H9 (cell line): ENCODE measurements at regions not wholly inside any gene's neighbourhood (a gene's known extent, or its start where the extent isn't known, plus 50 kb on each side); places are given as distances from the start of the nearest gene placed in this dataset.

Experiments used
- DNase-seq: peaks from one replicate; pipeline ENCODE4 v3.0.0-alpha.2; 2017
- H2AFZ ChIP-seq: one replicate; pipeline ENCODE4 v1.6.1; 2013; ENCODE audit warnings: mild to moderate bottlenecking, low read length, control low read depth, moderate library complexity
- H2AK5ac ChIP-seq: 2 replicates; pipeline ENCODE4 v1.6.1; 2013; ENCODE audit warnings: low read length, control low read depth, mixed read lengths; ENCODE audit not compliant: insufficient read length
- H2BK120ac ChIP-seq: one replicate; pipeline ENCODE4 v1.6.1; 2013; ENCODE audit warnings: low read depth, mild to moderate bottlenecking, low read length, control low read depth, inconsistent platforms; ENCODE audit not compliant: poor library complexity, severe bottlenecking
- H2BK12ac ChIP-seq: 2 replicates; pipeline ENCODE4 v1.6.1; 2013; ENCODE audit warnings: low read length, control low read depth, mixed read lengths, low read depth; ENCODE audit not compliant: insufficient read length
- H2BK15ac ChIP-seq: 2 replicates; pipeline ENCODE4 v1.6.1; 2013; ENCODE audit warnings: low read depth, low read length, control low read depth
- H2BK20ac ChIP-seq: one replicate; pipeline ENCODE4 v1.6.1; 2013; ENCODE audit warnings: low read depth, mild to moderate bottlenecking, low read length, control low read depth, inconsistent platforms; ENCODE audit not compliant: poor library complexity, severe bottlenecking
- H2BK5ac ChIP-seq: 2 replicates; pipeline ENCODE4 v1.6.1; 2013; ENCODE audit warnings: low read length, control low read depth, mixed read lengths; ENCODE audit not compliant: insufficient read length
- H3K14ac ChIP-seq: 2 replicates; pipeline ENCODE4 v1.6.1; 2013; ENCODE audit warnings: low read length, control low read depth; ENCODE audit not compliant: insufficient read depth
- H3K18ac ChIP-seq: 2 replicates; pipeline ENCODE4 v1.6.1; 2013; ENCODE audit warnings: low read depth, mild to moderate bottlenecking, mixed read lengths, low read length, control low read depth; ENCODE audit not compliant: insufficient read length
- H3K23ac ChIP-seq: 2 replicates; pipeline ENCODE4 v1.6.1; 2013; ENCODE audit warnings: low read length, control low read depth, mixed read lengths, low read depth; ENCODE audit not compliant: insufficient read length
- H3K23me2 ChIP-seq: 2 replicates; pipeline ENCODE4 v1.6.1; 2013; ENCODE audit warnings: low read depth, mild to moderate bottlenecking, mixed read lengths, low read length, control low read depth; ENCODE audit not compliant: insufficient read length, poor library complexity, severe bottlenecking
- H3K27ac ChIP-seq: 2 replicates; pipeline ENCODE4 v1.5.1; 2013; ENCODE audit warnings: low read length, control low read depth, mixed read lengths, low read depth; ENCODE audit not compliant: insufficient read length
- H3K27me3 ChIP-seq: 2 replicates; pipeline ENCODE4 v1.6.1; 2013; ENCODE audit warnings: low read length, control low read depth, inconsistent platforms; ENCODE audit not compliant: insufficient read depth
- H3K4ac ChIP-seq: 2 replicates; pipeline ENCODE4 v1.6.1; 2013; ENCODE audit warnings: low read depth, mild to moderate bottlenecking, control low read depth, inconsistent platforms, low read length, moderate library complexity
- H3K4me1 ChIP-seq: 2 replicates; pipeline ENCODE4 v1.6.1; 2013; ENCODE audit warnings: low read length, control low read depth, inconsistent platforms; ENCODE audit not compliant: insufficient read depth
- H3K4me2 ChIP-seq: 2 replicates; pipeline ENCODE4 v1.6.1; 2013; ENCODE audit warnings: low read length, control low read depth, mixed read lengths; ENCODE audit not compliant: insufficient read length, insufficient read depth
- H3K56ac ChIP-seq: 2 replicates; pipeline ENCODE4 v1.6.1; 2013; ENCODE audit warnings: low read depth, mild to moderate bottlenecking, mixed read lengths, low read length, control low read depth; ENCODE audit not compliant: insufficient read length
- H3K79me1 ChIP-seq: 2 replicates; pipeline ENCODE4 v1.6.1; 2013; ENCODE audit warnings: low read depth, mild to moderate bottlenecking, moderate library complexity, low read length, control low read depth, inconsistent platforms; ENCODE audit not compliant: insufficient read depth, poor library complexity, severe bottlenecking
- H3K79me2 ChIP-seq: 2 replicates; pipeline ENCODE4 v1.6.1; 2013; ENCODE audit warnings: low read length, control low read depth, inconsistent platforms; ENCODE audit not compliant: insufficient read depth
- H3K9ac ChIP-seq: 2 replicates; pipeline ENCODE4 v1.6.1; 2013; ENCODE audit warnings: low read length, control low read depth, mixed read lengths; ENCODE audit not compliant: insufficient read length; ENCODE audit errors: extremely low read depth
- H3K9me3 ChIP-seq: one replicate; pipeline ENCODE4 v1.6.1; 2013; ENCODE audit warnings: low read depth, low read length, inconsistent platforms; ENCODE audit not compliant: control insufficient read depth
- H3T11ph ChIP-seq: one replicate; pipeline ENCODE4 v1.6.1; 2013; ENCODE audit warnings: mild to moderate bottlenecking, low read length, control low read depth, inconsistent platforms
- H4K20me1 ChIP-seq: one replicate; pipeline ENCODE4 v1.6.1; 2013; ENCODE audit not compliant: control insufficient read depth, insufficient read length, insufficient read depth
- H4K5ac ChIP-seq: 2 replicates; pipeline ENCODE4 v1.6.1; 2013; ENCODE audit warnings: low read depth, mild to moderate bottlenecking, mixed read lengths, low read length, control low read depth; ENCODE audit not compliant: insufficient read length
- H4K8ac ChIP-seq: replicated peaks from 2 replicates; pipeline ENCODE4 v1.6.1; 2013; ENCODE audit warnings: low read length, control low read depth, mixed read lengths, low read depth; ENCODE audit not compliant: insufficient read length
- H4K91ac ChIP-seq: 2 replicates; pipeline ENCODE4 v1.6.1; 2013; ENCODE audit warnings: low read depth, mild to moderate bottlenecking, moderate library complexity, mixed read lengths, low read length, control low read depth; ENCODE audit not compliant: insufficient read length
- H3K27ac Mint-ChIP-seq, 3 experiments: 2 replicates in 2 of 3; 3 replicates in 1 of 3; pipeline ENCODE4 v1.8.0; 2020 to 2021; ENCODE audit warnings: mixed read lengths in 3 of 3, mild to moderate bottlenecking in 1 of 3, moderate library complexity in 1 of 3
- H3K27me3 Mint-ChIP-seq: 2 replicates; pipeline ENCODE4 v1.8.0; 2021; ENCODE audit warnings: low read depth, mild to moderate bottlenecking, moderate library complexity, mixed read lengths
- H3K36me3 Mint-ChIP-seq, 3 experiments: 2 replicates in 2 of 3; 3 replicates in 1 of 3; pipeline ENCODE4 v1.8.0; 2020 to 2021; ENCODE audit warnings: low read depth in 3 of 3, mixed read lengths in 3 of 3; ENCODE audit not compliant: insufficient read depth in 1 of 3
- H3K4me1 Mint-ChIP-seq, 2 experiments: 2 replicates each; pipeline ENCODE4 v1.8.0; 2020; ENCODE audit warnings: mixed read lengths in 2 of 2
- H3K4me3 Mint-ChIP-seq, 2 experiments: 2 replicates in 1 of 2; 3 replicates in 1 of 2; pipeline ENCODE4 v1.8.0; 2020 to 2021; ENCODE audit warnings: mild to moderate bottlenecking in 2 of 2, mixed read lengths in 2 of 2, moderate library complexity in 1 of 2
- H3K9me3 Mint-ChIP-seq, 2 experiments: 2 replicates in 1 of 2; 3 replicates in 1 of 2; pipeline ENCODE4 v1.8.0; 2020; ENCODE audit warnings: mild to moderate bottlenecking in 2 of 2, mixed read lengths in 2 of 2, moderate library complexity in 1 of 2
- WGBS: extraction: QIAGEN DNeasy Blood & Tissue Kit; methylation state at CpG from one replicate; pipeline ENCODE4 v1.1.7; 2013; ENCODE audit warnings: missing lambda C conversion rate, low lambda C conversion rate, mixed read lengths; ENCODE audit not compliant: insufficient read length; ENCODE audit errors: extremely low coverage; 5-methylcytosine and 5-hydroxymethylcytosine counted together
- TF ChIP-seq, protein P1 (sequence below): fragments of 200-600 bp; sonication (generic); conservative IDR thresholded peaks from 3 replicates; pipeline ENCODE4 v1.8.0; 2021; ENCODE audit warnings: antibody characterized with exemption, mild to moderate bottlenecking

DNA sequence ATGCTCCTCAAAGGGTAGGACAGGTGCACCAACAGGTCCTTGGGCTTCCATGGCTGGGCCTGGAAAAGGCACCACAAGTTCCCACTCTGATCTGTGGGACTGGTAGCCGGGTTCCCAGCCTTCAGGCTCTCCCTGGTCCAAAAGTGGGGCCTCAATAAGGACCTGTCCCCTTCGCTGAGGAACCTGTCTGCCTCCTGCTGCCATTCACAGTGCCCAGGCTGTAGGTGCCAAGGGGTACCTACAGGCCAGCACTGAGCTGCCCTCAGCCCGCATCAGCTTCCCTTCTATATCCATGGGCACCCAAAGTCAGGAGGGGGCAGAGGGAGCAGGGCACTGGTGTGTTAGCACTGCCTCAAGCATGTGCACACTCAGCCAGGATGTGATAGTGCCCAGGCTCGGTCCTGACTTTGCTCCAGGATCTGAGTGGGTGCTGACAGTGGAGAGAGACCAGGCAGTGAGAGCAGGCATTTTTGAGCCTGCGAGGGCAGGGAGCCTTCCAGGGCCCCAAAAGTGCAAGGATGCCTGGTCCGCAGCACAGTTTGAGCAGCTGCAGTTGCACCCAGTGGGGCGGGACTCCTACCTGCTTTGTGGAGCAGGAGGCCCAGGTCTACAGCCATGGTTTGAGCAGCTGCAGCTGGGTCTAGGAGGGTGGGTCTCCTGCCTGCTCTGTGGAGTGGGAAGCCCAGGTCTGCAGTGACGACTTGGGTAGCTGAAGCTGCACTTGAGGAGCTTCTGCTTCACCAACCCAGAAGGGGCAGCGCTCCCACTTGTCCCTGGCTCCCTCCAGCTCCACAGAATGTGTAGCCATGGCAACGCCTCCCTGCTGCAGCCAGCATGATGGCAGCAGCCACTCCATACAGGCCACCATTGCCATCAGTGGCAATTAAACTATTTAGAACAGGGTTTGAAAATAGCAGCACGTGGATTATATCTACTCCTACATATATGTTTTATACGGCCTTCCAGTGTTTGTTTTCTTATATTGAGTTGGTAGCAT lies 376.4 kb downstream of the KCTD8 start:
- no peaks in the 10 kb centered on the region for H3K4me1 Mint-ChIP-seq
- no peak overlapping the region for H2AK5ac ChIP-seq
- no peak overlapping the region for H3K27ac ChIP-seq
- H3K9me3 Mint-ChIP-seq = peaks cover 18 to 43% of the 10 kb centered on the region in 2 experiments
- no peak overlapping the region for H2BK5ac ChIP-seq
- H2BK20ac ChIP-seq = no peak overlapping the region
- H3K27me3 ChIP-seq = no peaks in the 10 kb centered on the region
- no peaks in the 10 kb centered on the region for H3K4me1 ChIP-seq
- H2AFZ ChIP-seq = no peak overlapping the region
- peak overlapping the region in 1 of 3 experiments; percentile 30; a peak in 1 of 7 replicates for H3K27ac Mint-ChIP-seq
- H4K8ac ChIP-seq = no peak overlapping the region
- H4K20me1 ChIP-seq = no peaks in the 10 kb centered on the region
- H3K9ac ChIP-seq = no peak overlapping the region
- no peak overlapping the region for H3K4ac ChIP-seq
- no peaks in the 10 kb centered on the region for H3K79me2 ChIP-seq
- peaks cover 16% of the 10 kb centered on the region for H3K9me3 ChIP-seq
- WGBS = no CpG with 5 or more reads among the region's 12 CpGs
- H3K56ac ChIP-seq = no peak overlapping the region
- no peak overlapping the region for H3T11ph ChIP-seq
- no peak overlapping the region for H2BK120ac ChIP-seq
- no peak overlapping the region for H3K4me2 ChIP-seq
- H3K23me2 ChIP-seq = no peaks in the 10 kb centered on the region
- no peak overlapping the region for H4K91ac ChIP-seq
- peaks cover 9 to 37% (median 36%) of the 10 kb centered on the region in 3 experiments for H3K36me3 Mint-ChIP-seq
- H3K14ac ChIP-seq = no peak overlapping the region
- no peak overlapping the region for H2BK15ac ChIP-seq
- no peak overlapping the region for H2BK12ac ChIP-seq
- no peak overlapping the region for H3K23ac ChIP-seq
- no peaks in the 10 kb centered on the region for H3K27me3 Mint-ChIP-seq
- no peak overlapping the region for H3K4me3 Mint-ChIP-seq
- no peak overlapping the region for H4K5ac ChIP-seq
- no peak overlapping the region for H3K18ac ChIP-seq
- no peak for DNase-seq
- TF ChIP-seq, protein P1, sequence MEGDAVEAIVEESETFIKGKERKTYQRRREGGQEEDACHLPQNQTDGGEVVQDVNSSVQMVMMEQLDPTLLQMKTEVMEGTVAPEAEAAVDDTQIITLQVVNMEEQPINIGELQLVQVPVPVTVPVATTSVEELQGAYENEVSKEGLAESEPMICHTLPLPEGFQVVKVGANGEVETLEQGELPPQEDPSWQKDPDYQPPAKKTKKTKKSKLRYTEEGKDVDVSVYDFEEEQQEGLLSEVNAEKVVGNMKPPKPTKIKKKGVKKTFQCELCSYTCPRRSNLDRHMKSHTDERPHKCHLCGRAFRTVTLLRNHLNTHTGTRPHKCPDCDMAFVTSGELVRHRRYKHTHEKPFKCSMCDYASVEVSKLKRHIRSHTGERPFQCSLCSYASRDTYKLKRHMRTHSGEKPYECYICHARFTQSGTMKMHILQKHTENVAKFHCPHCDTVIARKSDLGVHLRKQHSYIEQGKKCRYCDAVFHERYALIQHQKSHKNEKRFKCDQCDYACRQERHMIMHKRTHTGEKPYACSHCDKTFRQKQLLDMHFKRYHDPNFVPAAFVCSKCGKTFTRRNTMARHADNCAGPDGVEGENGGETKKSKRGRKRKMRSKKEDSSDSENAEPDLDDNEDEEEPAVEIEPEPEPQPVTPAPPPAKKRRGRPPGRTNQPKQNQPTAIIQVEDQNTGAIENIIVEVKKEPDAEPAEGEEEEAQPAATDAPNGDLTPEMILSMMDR = no peak
- no peaks in the 10 kb centered on the region for H3K79me1 ChIP-seq
